H1 (cell line): ENCODE measurements at regions not wholly inside any gene's neighbourhood (a gene's known extent, or its start where the extent isn't known, plus 50 kb on each side); places are given as distances from the start of the nearest gene placed in this dataset.

Experiments used
- CTCF ChIA-PET: fragments of 300-600 bp; sonication (Branson Sonifier 250); formaldehyde crosslinking; loops from one replicate; lab custom pipeline; 2021; ENCODE audit not compliant: partially characterized antibody; lab: Charles Lee
- POLR2A ChIA-PET: fragments of 300-600 bp; sonication (Branson Sonifier 250); formaldehyde crosslinking; loops from one replicate; lab custom pipeline; 2021; ENCODE audit warnings: inconsistent platforms; ENCODE audit not compliant: partially characterized antibody; lab: Charles Lee
- DNase-seq, 2 experiments: peaks; one replicate each; pipeline versions ENCODE4 v3.0.0 to v3.0.0-alpha.2; 2010 to 2022; ENCODE audit warnings: low spot score in 2 of 2, low read depth in 1 of 2, mixed read lengths in 1 of 2
- FAIRE-seq: peaks from 2 replicates; lab custom pipeline; 2011; peaks lifted over from hg19 to GRCh38; lab: Jason Lieb, UNC
- H2AFZ ChIP-seq: 2 replicates; pipeline ENCODE4 v1.8.1; 2012; ENCODE audit warnings: low read length, inconsistent platforms
- H2AK5ac ChIP-seq: 2 replicates; pipeline ENCODE4 v1.6.1; 2013; ENCODE audit warnings: low read depth, low read length
- H2BK120ac ChIP-seq: replicated peaks from 2 replicates; pipeline ENCODE3; 2013; ENCODE audit warnings: low read depth, low read length, inconsistent platforms
- H2BK12ac ChIP-seq: 2 replicates; pipeline ENCODE4 v1.6.1; 2013; ENCODE audit warnings: low read depth, low read length
- H2BK15ac ChIP-seq: 2 replicates; pipeline ENCODE4 v1.6.1; 2013; ENCODE audit warnings: low read length
- H2BK20ac ChIP-seq: 2 replicates; pipeline ENCODE4 v1.6.1; 2013; ENCODE audit warnings: low read length
- H2BK5ac ChIP-seq: 2 replicates; pipeline ENCODE4 v1.6.1; 2013; ENCODE audit warnings: low read depth, low read length
- H3K14ac ChIP-seq: 2 replicates; pipeline ENCODE4 v1.6.1; 2013; ENCODE audit warnings: inconsistent platforms; ENCODE audit not compliant: insufficient read length
- H3K18ac ChIP-seq: 2 replicates; pipeline ENCODE4 v1.6.1; 2013; ENCODE audit warnings: low read length; ENCODE audit errors: extremely low read depth
- H3K23ac ChIP-seq: 2 replicates; pipeline ENCODE4 v1.6.1; 2013; ENCODE audit warnings: inconsistent platforms; ENCODE audit not compliant: insufficient read length
- H3K23me2 ChIP-seq: 2 replicates; pipeline ENCODE4 v1.6.1; 2013; ENCODE audit warnings: low read depth, low read length
- H3K27ac ChIP-seq: 2 replicates; pipeline ENCODE4 v1.6.1; 2011; ENCODE audit warnings: low read depth, low read length, inconsistent platforms
- H3K27me3 ChIP-seq, 4 experiments: replicated peaks in 1 of 4; 1 replicate in 1 of 4; 2 replicates in 3 of 4; pipeline versions ENCODE4 v1.6.1 to v1.8.1; 2011 to 2013; ENCODE audit warnings: low read length in 3 of 4, mild to moderate bottlenecking in 3 of 4, inconsistent platforms in 2 of 4, mixed read lengths in 2 of 4, moderate library complexity in 1 of 4; ENCODE audit not compliant: control insufficient read depth in 3 of 4, insufficient read depth in 3 of 4; ENCODE audit errors: extremely low read depth in 1 of 4
- H3K36me3 ChIP-seq, 4 experiments: 2 replicates each; pipeline versions ENCODE4 v1.6.1 to v1.8.1; 2011 to 2013; ENCODE audit warnings: mild to moderate bottlenecking in 4 of 4, low read length in 3 of 4, moderate library complexity in 2 of 4, control low read depth in 1 of 4, inconsistent platforms in 1 of 4; ENCODE audit not compliant: insufficient read depth in 4 of 4, control insufficient read depth in 2 of 4
- H3K4ac ChIP-seq: replicated peaks from 2 replicates; pipeline ENCODE3; 2013; ENCODE audit warnings: low read length, low read depth, mixed read lengths, inconsistent platforms; ENCODE audit not compliant: insufficient read length
- H3K4me1 ChIP-seq, 4 experiments: replicated peaks in 1 of 4; 1 replicate in 1 of 4; 2 replicates in 3 of 4; pipeline versions ENCODE4 v1.6.1 to v1.8.1; 2011 to 2013; ENCODE audit warnings: low read length in 3 of 4, inconsistent platforms in 2 of 4, mixed read lengths in 1 of 4; ENCODE audit not compliant: insufficient read depth in 4 of 4, control insufficient read depth in 3 of 4
- H3K4me2 ChIP-seq, 2 experiments: 2 replicates each; pipeline versions ENCODE4 v1.6.1 to v1.8.1; 2011 to 2013; ENCODE audit warnings: low read depth in 2 of 2, low read length in 2 of 2, control low read depth in 1 of 2, inconsistent platforms in 1 of 2, mild to moderate bottlenecking in 1 of 2; ENCODE audit not compliant: insufficient read depth in 1 of 2
- H3K4me3 ChIP-seq, 4 experiments: fragments of 200-600, 300-600 bp in 1 of 4; sonication (generic), shearing (Covaris generic), sonication (Bioruptor Twin) in 1 of 4; 2 replicates each; pipeline versions ENCODE4 v1.5.1 to v1.8.1; 2011 to 2016; ENCODE audit warnings: low read length in 4 of 4, low read depth in 3 of 4, control low read depth in 2 of 4, inconsistent platforms in 2 of 4, mild to moderate bottlenecking in 2 of 4, mixed read lengths in 1 of 4, moderate library complexity in 1 of 4; ENCODE audit not compliant: insufficient read depth in 2 of 4; ENCODE audit errors: extremely low read depth in 1 of 4
- H3K56ac ChIP-seq: replicated peaks from 2 replicates; pipeline ENCODE3; 2013; ENCODE audit warnings: low read depth, mild to moderate bottlenecking, mixed read lengths, low read length, inconsistent platforms; ENCODE audit not compliant: insufficient read length
- H3K79me1 ChIP-seq: 2 replicates; pipeline ENCODE4 v1.6.1; 2013; ENCODE audit warnings: low read depth, low read length, control low read depth
- H3K79me2 ChIP-seq, 2 experiments: 2 replicates each; pipeline versions ENCODE4 v1.6.1 to v1.8.1; 2012 to 2013; ENCODE audit warnings: low read length in 2 of 2, mild to moderate bottlenecking in 2 of 2, inconsistent platforms in 1 of 2; ENCODE audit not compliant: insufficient read depth in 2 of 2, control insufficient read depth in 1 of 2
- H3K9ac ChIP-seq, 4 experiments: replicated peaks in 1 of 4; 1 replicate in 1 of 4; 2 replicates in 3 of 4; pipeline versions ENCODE4 v1.6.1 to v1.8.1; 2011 to 2013; ENCODE audit warnings: low read depth in 3 of 4, low read length in 3 of 4, control low read depth in 2 of 4, mild to moderate bottlenecking in 2 of 4, moderate library complexity in 2 of 4, inconsistent platforms in 1 of 4; ENCODE audit errors: extremely low read depth in 1 of 4
- H3K9me3 ChIP-seq, 2 experiments: 2 replicates each; pipeline versions ENCODE4 v1.6.1 to v1.8.1; 2012 to 2013; ENCODE audit warnings: mild to moderate bottlenecking in 2 of 2, moderate library complexity in 2 of 2, control low read depth in 1 of 2, inconsistent platforms in 1 of 2, low read depth in 1 of 2, low read length in 1 of 2, mixed read lengths in 1 of 2; ENCODE audit not compliant: insufficient read depth in 2 of 2
- H4K20me1 ChIP-seq, 2 experiments: replicated peaks in 1 of 2; 2 replicates each; pipeline versions ENCODE3 to v1.8.1; 2011 to 2013; ENCODE audit warnings: inconsistent platforms in 2 of 2, low read length in 2 of 2, mild to moderate bottlenecking in 1 of 2; ENCODE audit not compliant: insufficient read depth in 2 of 2, control insufficient read depth in 1 of 2
- H4K5ac ChIP-seq: 2 replicates; pipeline ENCODE4 v1.6.1; 2013; ENCODE audit warnings: low read length, low read depth, mixed read lengths, inconsistent platforms; ENCODE audit not compliant: insufficient read length
- H4K8ac ChIP-seq: 2 replicates; pipeline ENCODE4 v1.8.0; 2013; ENCODE audit warnings: mild to moderate bottlenecking, moderate library complexity, low read length, inconsistent platforms; ENCODE audit not compliant: insufficient read depth; ENCODE audit errors: extremely low read depth
- H4K91ac ChIP-seq: replicated peaks from 2 replicates; pipeline ENCODE3; 2013; ENCODE audit warnings: low read length, mixed read lengths, inconsistent platforms; ENCODE audit not compliant: insufficient read length
- BRCA1 ChIP-seq: IDR thresholded peaks from 2 replicates; pipeline ENCODE4 v1.6.1; 2012; ENCODE audit warnings: low read depth, low read length, improper control_type of control experiment
- EGR1 ChIP-seq: IDR thresholded peaks from 2 replicates; pipeline ENCODE4 v1.6.1; 2011; ENCODE audit warnings: low read depth, low read length, borderline replicate concordance
- RBBP5 ChIP-seq: IDR thresholded peaks from 2 replicates; pipeline ENCODE4 v1.7.1; 2012; ENCODE audit warnings: low read depth, mild to moderate bottlenecking, inconsistent platforms, low read length, moderate library complexity, borderline replicate concordance
- RFX5 ChIP-seq: IDR thresholded peaks from 2 replicates; pipeline ENCODE4 v1.6.1; 2011; ENCODE audit warnings: low read depth, low read length, improper control_type of control experiment, borderline replicate concordance
- TBP ChIP-seq: IDR thresholded peaks from 2 replicates; pipeline ENCODE4 v1.6.1; 2011; ENCODE audit warnings: low read depth, low read length, improper control_type of control experiment

GRCh38 chr7:84901366-84901765, 285.5 kb downstream of the SEMA3D start:
- ChIA-PET CTCF (no interaction called here), POLR2A (no interaction called here)
- Histone ChIP-seq H3K79me2 (no peaks in the 10 kb centered on the region), H3K4me1 (no peaks in the 10 kb centered on the region), H4K8ac (no peak overlapping the region), H3K4me3 (no peak overlapping the region), H3K27me3 (no peaks in the 10 kb centered on the region), H3K14ac (no peak overlapping the region), H2AK5ac (no peak overlapping the region), H2AFZ (no peak overlapping the region), H2BK5ac (no peak overlapping the region), H3K23ac (no peak overlapping the region), H4K20me1 (no peaks in the 10 kb centered on the region), H3K56ac (no peak overlapping the region), H2BK12ac (no peak overlapping the region), H3K79me1 (no peaks in the 10 kb centered on the region), H3K36me3 (no peaks in the 10 kb centered on the region), H2BK15ac (no peak overlapping the region), H4K5ac (no peak overlapping the region), H2BK20ac (no peak overlapping the region), H3K4me2 (no peak overlapping the region), H4K91ac (no peak overlapping the region), H3K4ac (no peak overlapping the region), H3K9ac (no peak overlapping the region), H2BK120ac (no peak overlapping the region), H3K27ac (no peak overlapping the region), H3K18ac (no peak overlapping the region), H3K9me3 (no peaks in the 10 kb centered on the region), H3K23me2 (no peaks in the 10 kb centered on the region)
- TF ChIP-seq RBBP5: no peak
- no peak for TF ChIP-seq EGR1
- TF ChIP-seq TBP: no peak
- TF ChIP-seq RFX5: no peak
- TF ChIP-seq BRCA1: no peak
- DNase-seq: no peak
- no peak for FAIRE-seq
